Spleen (tissue), 11 donors: ENCODE measurements at regions not wholly inside any gene's neighbourhood (a gene's known extent, or its start where the extent isn't known, plus 50 kb on each side); places are given as distances from the start of the nearest gene placed in this dataset.

Experiments
- DNase-seq: peaks from one replicate; pipeline ENCODE4 v3.0.0-alpha.2; 2020
- H3K27ac ChIP-seq, 8 donors: fragments of 200-600 bp; sonication (generic) in 7 of 8; 1 replicate in 4 of 8; 2 replicates in 4 of 8; pipeline versions ENCODE4 v1.5.0 to v1.8.0; 2016 to 2021; ENCODE audit warnings: inconsistent platforms in 4 of 8, mild to moderate bottlenecking in 4 of 8, moderate library complexity in 1 of 8
- H3K27me3 ChIP-seq, 7 donors: fragments of 200-600 bp; sonication (generic) in 6 of 7; replicated peaks in 1 of 7; 1 replicate in 4 of 7; 2 replicates in 3 of 7; pipeline versions ENCODE4 v1.5.0 to v1.8.0; 2016 to 2021; ENCODE audit warnings: inconsistent platforms in 3 of 7, mild to moderate bottlenecking in 1 of 7
- H3K36me3 ChIP-seq, 6 donors: fragments of 200-600 bp; sonication (generic) in 5 of 6; 1 replicate in 4 of 6; 2 replicates in 2 of 6; pipeline versions ENCODE4 v1.5.0 to v1.8.0; 2016 to 2021; ENCODE audit warnings: inconsistent platforms in 2 of 6
- H3K4me1 ChIP-seq, 6 donors: fragments of 200-600 bp; sonication (generic) in 5 of 6; 1 replicate in 3 of 6; 2 replicates in 3 of 6; pipeline versions ENCODE4 v1.5.0 to v1.8.0; 2016 to 2021; ENCODE audit warnings: inconsistent platforms in 3 of 6
- H3K4me3 ChIP-seq, 8 donors: fragments of 200-600 bp; sonication (generic) in 7 of 8; 1 replicate in 4 of 8; 2 replicates in 4 of 8; pipeline versions ENCODE4 v1.5.0 to v1.8.0; 2016 to 2021; ENCODE audit warnings: inconsistent platforms in 4 of 8, mild to moderate bottlenecking in 4 of 8, moderate library complexity in 2 of 8
- H3K9me3 ChIP-seq, 8 donors: fragments of 200-600 bp; sonication (generic) in 7 of 8; 1 replicate in 4 of 8; 2 replicates in 4 of 8; pipeline versions ENCODE4 v1.5.0 to v1.8.0; 2016 to 2021; ENCODE audit warnings: inconsistent platforms in 4 of 8
- POLR2A ChIP-seq, 3 donors: fragments of 450-650 bp; IDR thresholded peaks; one replicate each; pipeline ENCODE4 v1.5.1; 2017; ENCODE audit warnings: antibody characterized with exemption in 3 of 3, mild to moderate bottlenecking in 1 of 3
- POLR2AphosphoS5 ChIP-seq, 3 donors: sonication (generic); formaldehyde crosslinking; IDR thresholded peaks; one replicate each; pipeline ENCODE4 v1.5.1; 2017; ENCODE audit warnings: antibody characterized with exemption in 3 of 3
- WGBS, 5 donors: extraction: QIAGEN DNeasy Blood & Tissue Kit in 3 of 5; methylation state at CpG; one replicate each; pipeline versions ENCODE4 v1.1.5 to v1.1.7; 2013 to 2018; 5-methylcytosine and 5-hydroxymethylcytosine counted together
- intact Hi-C: fragments of 100-400 bp; cut with DNase I; formaldehyde crosslinking; loops from one replicate; pipeline ENCODE4 v1.15.0; 2023; ENCODE audit warnings: low total_unique reads
- TF ChIP-seq, protein P1 (sequence below), 11 experiments: fragments of 200-600 bp in 7 of 11; fragments of 450-650 bp in 4 of 11; sonication (generic) in 4 of 11; IDR thresholded peaks in 8 of 11; conservative IDR thresholded peaks in 3 of 11; 1 replicate in 7 of 11; 2 replicates in 4 of 11; pipeline versions ENCODE4 v1.4.0 to v1.8.0; 2016 to 2021; ENCODE audit warnings: antibody characterized with exemption in 11 of 11, inconsistent platforms in 4 of 11, mild to moderate bottlenecking in 1 of 11
- donor health status: healthy with polysubstance abuse.
- donor health status: DM: no; HTN: no; CAD: no; lungs with moderate emphysema.
- donor health status: DM: no; HTN: no; CAD: no.
- donor health status: Bipolar disorder and iron deficiency.
- donor health status: healthy.
- donor health status: DM: no; HTN: no; CAD: no.
- donor health status: DM: yes; HTN: yes; CAD: no.

DNA sequence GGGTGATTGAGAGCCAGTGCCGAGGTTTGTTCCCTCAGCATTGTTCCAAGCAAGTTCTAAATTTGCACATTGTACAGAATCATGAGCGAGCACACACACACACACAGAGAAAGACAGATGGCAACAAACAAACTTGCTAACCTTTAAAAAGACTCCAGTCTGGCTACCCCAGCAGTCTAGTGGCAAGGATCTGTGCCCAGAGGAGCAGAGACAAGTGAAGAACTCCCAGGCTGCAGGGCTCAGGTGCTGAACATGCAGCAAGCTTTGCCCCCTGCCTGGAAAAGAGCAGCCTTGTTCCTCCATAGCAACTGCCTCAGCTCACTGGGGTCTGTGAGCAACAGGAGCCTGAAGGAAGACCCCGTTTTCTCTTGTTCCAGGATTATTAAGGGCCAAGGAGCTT is 169.2 kb upstream of the CCDC68 start:
- TF ChIP-seq POLR2A (IDR thresholded peaks at IDR 0.05) (no peak), POLR2AphosphoS5 (IDR thresholded peaks at IDR 0.05) (no peak)
- TF ChIP-seq, protein P1, sequence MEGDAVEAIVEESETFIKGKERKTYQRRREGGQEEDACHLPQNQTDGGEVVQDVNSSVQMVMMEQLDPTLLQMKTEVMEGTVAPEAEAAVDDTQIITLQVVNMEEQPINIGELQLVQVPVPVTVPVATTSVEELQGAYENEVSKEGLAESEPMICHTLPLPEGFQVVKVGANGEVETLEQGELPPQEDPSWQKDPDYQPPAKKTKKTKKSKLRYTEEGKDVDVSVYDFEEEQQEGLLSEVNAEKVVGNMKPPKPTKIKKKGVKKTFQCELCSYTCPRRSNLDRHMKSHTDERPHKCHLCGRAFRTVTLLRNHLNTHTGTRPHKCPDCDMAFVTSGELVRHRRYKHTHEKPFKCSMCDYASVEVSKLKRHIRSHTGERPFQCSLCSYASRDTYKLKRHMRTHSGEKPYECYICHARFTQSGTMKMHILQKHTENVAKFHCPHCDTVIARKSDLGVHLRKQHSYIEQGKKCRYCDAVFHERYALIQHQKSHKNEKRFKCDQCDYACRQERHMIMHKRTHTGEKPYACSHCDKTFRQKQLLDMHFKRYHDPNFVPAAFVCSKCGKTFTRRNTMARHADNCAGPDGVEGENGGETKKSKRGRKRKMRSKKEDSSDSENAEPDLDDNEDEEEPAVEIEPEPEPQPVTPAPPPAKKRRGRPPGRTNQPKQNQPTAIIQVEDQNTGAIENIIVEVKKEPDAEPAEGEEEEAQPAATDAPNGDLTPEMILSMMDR (IDR thresholded peaks at IDR 0.05 in 8 of 11, conservative IDR thresholded peaks at IDR 0.05 in 3 of 11), result no peak
- DNase-seq, result no peak
- intact Hi-C loops, result no loop called here
- Histone ChIP-seq H3K27me3 (no peaks in the 10 kb centered on the region), H3K9me3 (peaks cover 0 to 6% (median 0%) of the 10 kb centered on the region in 8 donors), H3K36me3 (no peaks in the 10 kb centered on the region), H3K4me1 (no peaks in the 10 kb centered on the region), H3K4me3 (no peak overlapping the region), H3K27ac (no peak overlapping the region)
- 81 to 92% (median 89%) methylated on average over 3 of the region's 3 CpGs for WGBS, 5 donors

DNA sequence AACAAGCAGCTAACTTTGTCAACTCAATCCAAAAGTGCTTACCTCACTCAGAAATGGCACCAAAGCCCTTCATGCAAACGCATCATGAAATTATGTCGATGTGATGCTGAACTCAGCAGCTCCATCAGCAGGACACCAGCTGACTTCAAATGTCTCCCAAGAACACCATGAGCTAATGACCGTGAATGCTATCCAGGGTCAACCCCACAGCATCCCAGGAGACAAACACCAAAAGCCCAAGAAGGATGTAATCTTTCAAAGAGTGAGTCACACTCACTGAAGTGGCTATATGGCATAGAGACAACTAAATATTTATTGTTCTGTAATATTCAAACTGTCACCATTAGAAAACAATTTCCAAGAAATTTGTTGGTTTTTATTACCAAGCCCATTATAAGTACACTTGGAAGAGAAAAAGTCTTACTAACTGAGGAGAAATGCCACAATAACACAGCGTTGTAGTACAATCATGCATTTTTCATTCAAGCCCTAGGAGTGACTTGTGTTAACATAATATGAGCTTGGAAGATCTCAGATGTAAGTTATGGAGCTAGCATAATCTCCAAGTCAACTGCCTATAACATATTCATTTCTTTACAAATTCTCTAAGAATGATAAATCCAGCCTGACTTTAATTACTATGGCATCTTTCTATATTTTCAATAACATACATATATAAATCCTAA is 165.0 kb upstream of the CCDC68 start:
- H3K27ac ChIP-seq, result no peak overlapping the region
- no peak for DNase-seq
- intact Hi-C loops, result no loop called here
- 84 to 93% (median 89%) methylated on average over 4 of the region's 4 CpGs for WGBS, 5 donors
- no peak overlapping the region for H3K4me3 ChIP-seq
- H3K4me1 ChIP-seq, result no peaks in the 10 kb centered on the region
- no peaks in the 10 kb centered on the region for H3K27me3 ChIP-seq
- peaks cover 0 to 6% (median 0%) of the 10 kb centered on the region in 8 donors for H3K9me3 ChIP-seq
- TF ChIP-seq POLR2A (IDR thresholded peaks at IDR 0.05), result no peak
- TF ChIP-seq, protein P1 (IDR thresholded peaks at IDR 0.05 in 8 of 11, conservative IDR thresholded peaks at IDR 0.05 in 3 of 11), result no peak
- TF ChIP-seq POLR2AphosphoS5 (IDR thresholded peaks at IDR 0.05), result no peak
- H3K36me3 ChIP-seq, result no peaks in the 10 kb centered on the region

DNA sequence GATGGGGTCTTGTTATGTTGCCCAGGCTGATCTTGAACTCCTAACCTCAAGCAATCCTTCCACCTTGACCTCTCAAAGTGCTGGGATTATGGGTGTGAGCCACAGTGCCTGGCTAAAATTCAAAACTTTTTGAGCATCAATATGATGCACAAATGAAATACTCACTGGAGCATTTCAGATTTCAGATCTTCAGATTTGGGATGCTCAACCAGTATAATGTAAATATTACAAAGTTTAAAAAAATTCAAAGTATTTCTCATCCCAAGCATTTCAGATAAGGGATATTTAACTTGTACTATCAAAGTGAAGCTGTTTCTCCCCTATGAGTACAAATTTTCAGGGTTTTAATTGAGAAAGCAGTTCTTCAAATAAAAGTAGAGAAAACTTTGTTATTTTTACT is 164.1 kb upstream of the CCDC68 start:
- Histone ChIP-seq H3K27me3 (no peaks in the 10 kb centered on the region), H3K4me3 (no peak overlapping the region), H3K27ac (no peak overlapping the region), H3K9me3 (peaks cover 0 to 6% (median 0%) of the 10 kb centered on the region in 8 donors), H3K4me1 (no peaks in the 10 kb centered on the region), H3K36me3 (no peaks in the 10 kb centered on the region)
- DNase-seq, result no peak
- intact Hi-C loops, result no loop called here
- no peak for TF ChIP-seq POLR2A (IDR thresholded peaks at IDR 0.05)
- TF ChIP-seq POLR2AphosphoS5 (IDR thresholded peaks at IDR 0.05), result no peak
- TF ChIP-seq, protein P1 (IDR thresholded peaks at IDR 0.05 in 8 of 11, conservative IDR thresholded peaks at IDR 0.05 in 3 of 11), result no peak

DNA sequence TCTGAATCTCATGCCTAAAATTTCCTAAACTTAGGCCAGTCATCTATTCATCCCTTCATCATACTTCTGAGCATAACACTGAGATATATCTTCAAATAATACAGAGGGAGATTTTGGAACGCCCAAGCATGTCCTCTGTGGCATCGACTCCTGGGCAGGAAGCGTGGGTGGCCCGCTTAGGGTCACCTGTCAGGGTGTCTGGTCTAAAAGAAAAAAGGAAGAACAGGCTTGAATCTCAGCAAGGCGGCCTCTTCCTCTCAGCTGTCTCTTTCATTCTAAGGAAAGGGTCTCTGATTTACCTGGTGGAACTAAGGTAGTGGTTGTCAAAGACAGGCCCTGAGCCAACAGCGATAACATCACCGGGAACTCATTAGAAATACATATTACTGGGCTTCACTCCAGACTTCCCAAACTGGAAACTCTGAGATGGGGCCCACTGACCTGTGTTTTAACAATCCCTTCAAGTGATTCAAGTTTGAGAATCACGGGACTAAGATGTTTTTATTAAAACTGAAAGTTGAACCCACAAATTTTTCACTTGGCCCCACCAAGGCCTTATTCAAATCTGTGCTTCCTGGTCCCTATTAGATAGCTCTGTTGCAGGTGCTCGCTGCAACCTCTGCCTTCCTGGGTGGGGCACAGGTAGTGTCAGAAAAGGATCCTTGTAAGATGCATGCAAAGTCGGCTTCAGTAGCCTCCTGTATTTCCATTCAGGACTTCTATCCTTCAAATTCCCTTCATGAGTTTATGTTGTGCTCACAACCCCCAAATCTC is 162.3 kb upstream of the CCDC68 start:
- no peak overlapping the region for H3K4me3 ChIP-seq
- WGBS, 5 donors, result 78 to 90% (median 84%) methylated on average over 10 of the region's 10 CpGs
- no peak for DNase-seq
- no peaks in the 10 kb centered on the region for H3K36me3 ChIP-seq
- no peaks in the 10 kb centered on the region for H3K27me3 ChIP-seq
- TF ChIP-seq POLR2A (IDR thresholded peaks at IDR 0.05), result no peak
- TF ChIP-seq, protein P1 (IDR thresholded peaks at IDR 0.05 in 8 of 11, conservative IDR thresholded peaks at IDR 0.05 in 3 of 11), result no peak
- no peak for TF ChIP-seq POLR2AphosphoS5 (IDR thresholded peaks at IDR 0.05)
- intact Hi-C loops, result no loop called here
- H3K4me1 ChIP-seq, result no peaks in the 10 kb centered on the region
- peak overlapping the region in 1 of 8 donors; percentile 28 for H3K27ac ChIP-seq
- peaks cover 0 to 6% (median 0%) of the 10 kb centered on the region in 8 donors for H3K9me3 ChIP-seq
